ENCODE measurements at regions not wholly inside any gene's neighbourhood (a gene's known extent, or its start where the extent isn't known, plus 50 kb on each side); places are given as distances from the start of the nearest gene placed in this dataset.

DNA sequence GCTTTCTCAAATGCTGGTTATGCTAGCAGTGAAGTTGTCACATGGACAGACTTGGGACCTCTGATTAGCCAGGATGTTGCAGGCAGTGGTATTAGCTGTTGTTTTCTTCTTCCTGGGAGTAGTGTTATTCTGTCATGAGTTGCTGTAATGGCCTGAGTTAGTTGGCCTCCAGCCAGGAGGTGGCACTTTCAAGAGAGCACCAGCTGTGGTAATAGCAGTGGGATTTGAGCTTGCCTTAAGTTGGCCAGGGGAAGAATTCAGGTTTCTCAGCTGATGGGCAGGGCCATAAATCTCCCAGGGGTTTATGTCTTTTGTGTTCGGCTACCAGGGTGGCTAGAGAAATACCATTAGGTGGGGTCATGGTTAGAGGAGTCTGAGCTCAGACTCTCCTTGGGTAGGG, 132.6 kb downstream of the GLUD2 start:
- RAD21 ChIA-PET (ENCODE audit: unreplicated experiment): no interaction called here
- H3K27me3 ChIP-seq (replicated peaks in 1 of 2; ENCODE audit: control insufficient read depth in 2 of 2, insufficient read depth in 2 of 2, low read length in 1 of 2): no peaks in the 10 kb centered on the region
- FAIRE-seq: no peak
- intact Hi-C loops (cut with micrococcal nuclease; ENCODE audit: unreplicated experiment) (no loop called here), in situ Hi-C loops (cut with MboI) (no loop called here)
- no TSS peak for BruUV-seq (replicated peaks)
- H3K4me3 ChIP-seq: no peak overlapping the region
- no peaks in the 10 kb centered on the region for H3K79me2 ChIP-seq (ENCODE audit: control insufficient read depth, insufficient read depth, low read length)
- SMC1A ChIA-PET (ENCODE audit: uncharacterized antibody, unreplicated experiment): interaction anchor here (0.7 to 2.8 kb wide), 2 partner anchors 38 to 77 kb away, joined by 3 to 7 read pairs; no protein-coding TSS in a partner anchor
- WGBS (ENCODE audit: insufficient coverage, insufficient replicate concordance, low lambda C conversion rate, missing lambda C conversion rate): 0% methylated on average over 1 of the region's 1 CpG
- CTCF ChIA-PET: interaction anchor here (1.1 kb wide), 1 partner anchor 9 kb away, joined by 5 read pairs; no protein-coding TSS in a partner anchor
- H3K4me1 ChIP-seq (ENCODE audit: control insufficient read depth, insufficient read depth, low read length): no peaks in the 10 kb centered on the region
- H4K20me1 ChIP-seq (ENCODE audit: control insufficient read depth, insufficient read depth): no peaks in the 10 kb centered on the region
- no peak for DNase-seq (ENCODE audit: low read depth, low spot score)
- no peaks in the 10 kb centered on the region for H3K9me3 ChIP-seq (replicated peaks; ENCODE audit: control insufficient read depth, insufficient read depth, low read length)
- H3K4me2 ChIP-seq (ENCODE audit: control insufficient read depth, insufficient read depth): no peak overlapping the region
- no peak overlapping the region for H3K27ac ChIP-seq (ENCODE audit: control insufficient read depth, insufficient read depth)
- no peak overlapping the region for H3K9ac ChIP-seq (ENCODE audit: control insufficient read depth, insufficient read depth, low read length)
- no peak overlapping the region for H2AFZ ChIP-seq (ENCODE audit: control insufficient read depth, low read depth, low read length)
- H3K36me3 ChIP-seq (ENCODE audit: control insufficient read depth in 2 of 2, insufficient read depth in 2 of 2, low read length in 1 of 2): no peaks in the 10 kb centered on the region
- POLR2A ChIA-PET: no interaction called here
- ATAC-seq: no peak
- no peak for TF ChIP-seq RFX5 (IDR thresholded peaks at IDR 0.05; ENCODE audit: low read depth, low read length)
- no peak for TF ChIP-seq FOXK2 (IDR thresholded peaks at IDR 0.05)
- TF ChIP-seq MTA2 (IDR thresholded peaks at IDR 0.05; ENCODE audit: low read depth): no peak
- TF ChIP-seq, protein P1, sequence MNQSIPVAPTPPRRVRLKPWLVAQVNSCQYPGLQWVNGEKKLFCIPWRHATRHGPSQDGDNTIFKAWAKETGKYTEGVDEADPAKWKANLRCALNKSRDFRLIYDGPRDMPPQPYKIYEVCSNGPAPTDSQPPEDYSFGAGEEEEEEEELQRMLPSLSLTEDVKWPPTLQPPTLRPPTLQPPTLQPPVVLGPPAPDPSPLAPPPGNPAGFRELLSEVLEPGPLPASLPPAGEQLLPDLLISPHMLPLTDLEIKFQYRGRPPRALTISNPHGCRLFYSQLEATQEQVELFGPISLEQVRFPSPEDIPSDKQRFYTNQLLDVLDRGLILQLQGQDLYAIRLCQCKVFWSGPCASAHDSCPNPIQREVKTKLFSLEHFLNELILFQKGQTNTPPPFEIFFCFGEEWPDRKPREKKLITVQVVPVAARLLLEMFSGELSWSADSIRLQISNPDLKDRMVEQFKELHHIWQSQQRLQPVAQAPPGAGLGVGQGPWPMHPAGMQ (IDR thresholded peaks at IDR 0.05; ENCODE audit: borderline replicate concordance): no peak
- TF ChIP-seq IRF4 (IDR thresholded peaks at IDR 0.05; ENCODE audit: low read depth, low read length): no peak
- no peak for TF ChIP-seq BCLAF1 (IDR thresholded peaks at IDR 0.05)
- TF ChIP-seq, protein P2, sequence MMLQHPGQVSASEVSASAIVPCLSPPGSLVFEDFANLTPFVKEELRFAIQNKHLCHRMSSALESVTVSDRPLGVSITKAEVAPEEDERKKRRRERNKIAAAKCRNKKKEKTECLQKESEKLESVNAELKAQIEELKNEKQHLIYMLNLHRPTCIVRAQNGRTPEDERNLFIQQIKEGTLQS (IDR thresholded peaks at IDR 0.05; ENCODE audit: borderline replicate concordance, extremely low read depth, low read depth, low read length): no peak
- TF ChIP-seq TARDBP (IDR thresholded peaks at IDR 0.05; ENCODE audit: borderline replicate concordance): no peak
- TF ChIP-seq HCFC1 (IDR thresholded peaks at IDR 0.05; ENCODE audit: low read length): no peak
- no peak for TF ChIP-seq ZNF217 (IDR thresholded peaks at IDR 0.05)
- TF ChIP-seq, protein P3, sequence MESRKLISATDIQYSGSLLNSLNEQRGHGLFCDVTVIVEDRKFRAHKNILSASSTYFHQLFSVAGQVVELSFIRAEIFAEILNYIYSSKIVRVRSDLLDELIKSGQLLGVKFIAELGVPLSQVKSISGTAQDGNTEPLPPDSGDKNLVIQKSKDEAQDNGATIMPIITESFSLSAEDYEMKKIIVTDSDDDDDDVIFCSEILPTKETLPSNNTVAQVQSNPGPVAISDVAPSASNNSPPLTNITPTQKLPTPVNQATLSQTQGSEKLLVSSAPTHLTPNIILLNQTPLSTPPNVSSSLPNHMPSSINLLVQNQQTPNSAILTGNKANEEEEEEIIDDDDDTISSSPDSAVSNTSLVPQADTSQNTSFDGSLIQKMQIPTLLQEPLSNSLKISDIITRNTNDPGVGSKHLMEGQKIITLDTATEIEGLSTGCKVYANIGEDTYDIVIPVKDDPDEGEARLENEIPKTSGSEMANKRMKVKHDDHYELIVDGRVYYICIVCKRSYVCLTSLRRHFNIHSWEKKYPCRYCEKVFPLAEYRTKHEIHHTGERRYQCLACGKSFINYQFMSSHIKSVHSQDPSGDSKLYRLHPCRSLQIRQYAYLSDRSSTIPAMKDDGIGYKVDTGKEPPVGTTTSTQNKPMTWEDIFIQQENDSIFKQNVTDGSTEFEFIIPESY (IDR thresholded peaks at IDR 0.05): no peak
- TF ChIP-seq, protein P4, sequence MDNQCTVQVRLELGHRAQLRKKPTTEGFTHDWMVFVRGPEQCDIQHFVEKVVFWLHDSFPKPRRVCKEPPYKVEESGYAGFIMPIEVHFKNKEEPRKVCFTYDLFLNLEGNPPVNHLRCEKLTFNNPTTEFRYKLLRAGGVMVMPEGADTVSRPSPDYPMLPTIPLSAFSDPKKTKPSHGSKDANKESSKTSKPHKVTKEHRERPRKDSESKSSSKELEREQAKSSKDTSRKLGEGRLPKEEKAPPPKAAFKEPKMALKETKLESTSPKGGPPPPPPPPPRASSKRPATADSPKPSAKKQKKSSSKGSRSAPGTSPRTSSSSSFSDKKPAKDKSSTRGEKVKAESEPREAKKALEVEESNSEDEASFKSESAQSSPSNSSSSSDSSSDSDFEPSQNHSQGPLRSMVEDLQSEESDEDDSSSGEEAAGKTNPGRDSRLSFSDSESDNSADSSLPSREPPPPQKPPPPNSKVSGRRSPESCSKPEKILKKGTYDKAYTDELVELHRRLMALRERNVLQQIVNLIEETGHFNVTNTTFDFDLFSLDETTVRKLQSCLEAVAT (IDR thresholded peaks at IDR 0.05): no peak
- no peak for TF ChIP-seq IKZF1 (conservative IDR thresholded peaks at IDR 0.05)
- TF ChIP-seq CBX3 (IDR thresholded peaks at IDR 0.05; ENCODE audit: borderline replicate concordance, low read depth): no peak
- no peak for TF ChIP-seq BCL11A (IDR thresholded peaks at IDR 0.05; ENCODE audit: low read depth, low read length)

Data from GM12878 (cell line).